GM12872 (cell line): ENCODE measurements at regions not wholly inside any gene's neighbourhood (a gene's known extent, or its start where the extent isn't known, plus 50 kb on each side); places are given as distances from the start of the nearest gene placed in this dataset.

Source experiments
- TF ChIP-seq, protein P1 (sequence below): IDR thresholded peaks from 3 replicates; pipeline ENCODE4 v1.5.1; 2011; ENCODE audit warnings: low read depth, mild to moderate bottlenecking, low read length, moderate library complexity; ENCODE audit not compliant: insufficient read depth

DNA sequence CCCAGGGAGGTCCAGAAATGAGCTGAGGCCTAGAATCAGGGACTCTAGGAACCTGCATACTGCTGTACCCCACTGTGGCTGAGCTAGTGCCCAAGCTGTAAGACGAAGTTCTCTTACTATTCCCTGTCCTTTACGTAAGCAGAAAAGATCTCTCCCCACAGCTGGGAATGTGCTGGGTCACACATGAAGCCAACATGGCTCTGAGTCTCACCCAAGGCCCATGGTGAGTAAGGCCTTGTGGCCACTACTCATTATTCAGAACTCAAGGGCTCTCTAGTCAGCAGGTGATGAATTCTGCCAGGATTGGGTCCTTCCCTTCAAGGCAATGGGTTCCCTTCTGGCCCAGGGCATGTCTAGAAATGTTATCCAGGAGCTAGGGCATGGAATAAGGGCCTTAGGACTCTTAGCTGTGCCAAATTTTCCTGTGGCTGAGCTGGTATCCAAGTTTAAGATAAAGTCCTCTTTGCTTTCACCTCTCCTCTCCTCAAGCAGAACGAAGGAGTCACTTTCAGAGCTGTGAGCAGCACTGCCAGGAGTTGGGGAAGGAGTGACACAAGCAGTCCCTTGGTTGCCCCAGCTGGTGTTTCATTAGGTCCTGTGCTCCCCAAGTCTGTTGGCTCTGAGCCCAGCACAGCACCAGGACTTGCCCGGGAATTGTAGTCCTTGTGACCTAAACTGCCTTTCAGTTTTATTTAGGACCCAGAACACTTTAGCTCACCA lies 707.6 kb downstream of the SLC4A3 start:
- TF ChIP-seq, protein P1, sequence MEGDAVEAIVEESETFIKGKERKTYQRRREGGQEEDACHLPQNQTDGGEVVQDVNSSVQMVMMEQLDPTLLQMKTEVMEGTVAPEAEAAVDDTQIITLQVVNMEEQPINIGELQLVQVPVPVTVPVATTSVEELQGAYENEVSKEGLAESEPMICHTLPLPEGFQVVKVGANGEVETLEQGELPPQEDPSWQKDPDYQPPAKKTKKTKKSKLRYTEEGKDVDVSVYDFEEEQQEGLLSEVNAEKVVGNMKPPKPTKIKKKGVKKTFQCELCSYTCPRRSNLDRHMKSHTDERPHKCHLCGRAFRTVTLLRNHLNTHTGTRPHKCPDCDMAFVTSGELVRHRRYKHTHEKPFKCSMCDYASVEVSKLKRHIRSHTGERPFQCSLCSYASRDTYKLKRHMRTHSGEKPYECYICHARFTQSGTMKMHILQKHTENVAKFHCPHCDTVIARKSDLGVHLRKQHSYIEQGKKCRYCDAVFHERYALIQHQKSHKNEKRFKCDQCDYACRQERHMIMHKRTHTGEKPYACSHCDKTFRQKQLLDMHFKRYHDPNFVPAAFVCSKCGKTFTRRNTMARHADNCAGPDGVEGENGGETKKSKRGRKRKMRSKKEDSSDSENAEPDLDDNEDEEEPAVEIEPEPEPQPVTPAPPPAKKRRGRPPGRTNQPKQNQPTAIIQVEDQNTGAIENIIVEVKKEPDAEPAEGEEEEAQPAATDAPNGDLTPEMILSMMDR, result no peak

DNA sequence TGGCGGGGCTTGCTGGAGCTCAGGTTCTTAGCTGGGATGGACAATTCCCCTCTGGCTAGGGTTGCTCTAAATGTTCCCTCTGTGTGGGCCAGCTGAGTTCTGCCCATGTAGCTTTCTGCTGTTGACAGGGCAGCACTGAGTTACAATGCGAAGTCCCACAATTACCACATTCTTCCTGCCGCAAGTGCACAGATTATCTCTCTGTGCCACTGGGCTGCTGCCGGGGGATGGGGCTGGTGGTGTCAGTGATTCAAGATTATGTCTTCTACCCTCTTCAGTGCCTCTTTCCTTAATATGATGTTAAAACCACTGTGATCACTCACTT lies 708.1 kb downstream of the SLC4A3 start:
- TF ChIP-seq, protein P1, result no peak

DNA sequence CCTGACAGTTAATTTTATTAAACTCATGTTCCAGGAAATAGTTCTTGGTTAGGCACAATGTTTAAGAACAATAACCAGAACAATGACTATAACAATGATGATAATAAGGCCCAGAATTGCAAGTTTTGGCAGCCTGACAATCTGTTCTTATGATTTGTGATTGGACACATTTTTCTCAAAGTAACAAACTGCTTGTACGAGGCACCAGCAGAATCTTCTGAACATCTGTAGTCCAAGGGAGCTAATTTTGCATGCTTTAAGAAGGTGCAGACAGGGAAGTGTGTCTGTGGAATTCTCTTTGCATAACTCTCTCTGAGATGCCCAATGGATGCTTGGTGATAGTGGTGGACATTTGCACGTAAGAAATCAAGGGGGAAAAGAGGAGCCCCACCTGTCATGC lies 709.3 kb downstream of the SLC4A3 start:
- TF ChIP-seq, protein P1, result no peak

GRCh38 chr2:220337611-220338440 lies 710.4 kb downstream of the SLC4A3 start:
- TF ChIP-seq, protein P1, result no peak

GRCh38 chr2:220341014-220341413 lies 713.6 kb downstream of the SLC4A3 start:
- TF ChIP-seq, protein P1, result no peak

- TF ChIP-seq, protein P1, result no peak
Measured at GRCh38 chr2:220346919-220347318, 719.5 kb downstream of the SLC4A3 start.

- TF ChIP-seq, protein P1, result no peak
Measured at GRCh38 chr2:220347626-220348025, 720.2 kb downstream of the SLC4A3 start.
